Stimulated activated CD8-positive, alpha-beta memory T cell treated with anti-CD3 and anti-CD28 coated beads, Interleukin-15, amount 100 ng/mL, for 24 hours (primary cell): ENCODE measurements at regions not wholly inside any gene's neighbourhood (a gene's known extent, or its start where the extent isn't known, plus 50 kb on each side); places are given as distances from the start of the nearest gene placed in this dataset.
"Not testable (repeated sequence)": the region's sequence is repeated elsewhere in the genome, so short reads cannot be mapped to it uniquely, and the experiment has no call there.

ENCODE experiments used
- DNase-seq: peaks from one replicate; pipeline ENCODE4 v3.0.0-alpha.2; 2020; ENCODE audit warnings: low read depth

GRCh38 chr11:11220786-11221185 is 132.3 kb downstream of the CSNK2A3 start:
- DNase-seq: no peak

- DNase-seq: no peak
Observed at GRCh38 chr11:11218629-11218986, 134.4 kb downstream of the CSNK2A3 start.

- no peak for DNase-seq
Observed at GRCh38 chr11:11217929-11218628, 135.0 kb downstream of the CSNK2A3 start.

GRCh38 chr11:11217289-11217928 is 135.6 kb downstream of the CSNK2A3 start:
- DNase-seq: no peak

GRCh38 chr11:11215944-11216343 is 137.1 kb downstream of the CSNK2A3 start:
- no peak for DNase-seq

GRCh38 chr11:11215058-11215815 is 137.8 kb downstream of the CSNK2A3 start:
- DNase-seq: no peak

GRCh38 chr11:11213117-11213516 is 139.9 kb downstream of the CSNK2A3 start:
- DNase-seq: no peak

- DNase-seq: no peak
Observed at GRCh38 chr11:11211888-11212287, 141.2 kb downstream of the CSNK2A3 start.

- DNase-seq: no peak
Observed at GRCh38 chr11:11211186-11211585, 141.9 kb downstream of the CSNK2A3 start.

- no peak for DNase-seq
Observed at GRCh38 chr11:11210446-11210845, 142.6 kb downstream of the CSNK2A3 start.

GRCh38 chr11:11209967-11210366 is 143.1 kb downstream of the CSNK2A3 start:
- DNase-seq: no peak

- no peak for DNase-seq
Observed at GRCh38 chr11:11208994-11209393, 144.1 kb downstream of the CSNK2A3 start.

GRCh38 chr11:11207428-11207827 is 145.6 kb downstream of the CSNK2A3 start:
- no peak for DNase-seq

GRCh38 chr11:11206484-11206883 is 146.6 kb downstream of the CSNK2A3 start:
- no peak for DNase-seq

GRCh38 chr11:11202885-11203284 is 150.2 kb downstream of the CSNK2A3 start:
- DNase-seq: no peak

- DNase-seq: not testable (repeated sequence)
Observed at GRCh38 chr11:11201302-11201701, 151.7 kb downstream of the CSNK2A3 start.

GRCh38 chr11:11192541-11192940 is 160.5 kb downstream of the CSNK2A3 start:
- no peak for DNase-seq

GRCh38 chr11:11189506-11189905 is 163.5 kb downstream of the CSNK2A3 start:
- no peak for DNase-seq

- no peak for DNase-seq
Observed at GRCh38 chr11:11186249-11186648, 166.8 kb downstream of the CSNK2A3 start.

GRCh38 chr11:11182261-11182660 is 170.8 kb downstream of the CSNK2A3 start:
- DNase-seq: no peak

GRCh38 chr11:11178671-11179638 is 174.1 kb downstream of the CSNK2A3 start:
- DNase-seq: no peak
